Epithelial cell of proximal tubule (primary cell): ENCODE measurements at regions not wholly inside any gene's neighbourhood (a gene's known extent, or its start where the extent isn't known, plus 50 kb on each side); places are given as distances from the start of the nearest gene placed in this dataset.

ENCODE experiments used
- DNase-seq: peaks from one replicate; pipeline ENCODE4 v3.0.0-alpha.2; 2011; ENCODE audit warnings: low read depth
- H3K4me3 ChIP-seq: 2 replicates; pipeline ENCODE4 v1.5.1; 2011; ENCODE audit warnings: low read depth, mild to moderate bottlenecking, low read length
- CTCF ChIP-seq: conservative IDR thresholded peaks from 2 replicates; pipeline ENCODE4 v1.5.1; 2012; ENCODE audit warnings: low read depth, mild to moderate bottlenecking, low read length

- DNase-seq, result no peak
Measured at GRCh38 chrX:46447384-46447783, 97.8 kb downstream of the ZNF674 start.

GRCh38 chrX:46446727-46447378 lies 98.4 kb downstream of the ZNF674 start:
- no peak for TF ChIP-seq CTCF
- H3K4me3 ChIP-seq, result peak overlapping the region; percentile 80
- DNase-seq, result no peak

More at GRCh38 chrX:46447384-46447783, 97.8 kb downstream of the ZNF674 start:
- no peak for TF ChIP-seq CTCF
- peak overlapping the region; percentile 80 for H3K4me3 ChIP-seq

GRCh38 chrX:46444011-46444410 lies 101.2 kb downstream of the ZNF674 start:
- TF ChIP-seq CTCF, result no peak
- no peak overlapping the region for H3K4me3 ChIP-seq
- peak; percentile 74 for DNase-seq

GRCh38 chrX:46436744-46437143 lies 108.5 kb downstream of the ZNF674 start:
- H3K4me3 ChIP-seq, result no peak overlapping the region
- no peak for TF ChIP-seq CTCF
- DNase-seq, result no peak

GRCh38 chrX:46433892-46434291 lies 111.3 kb downstream of the ZNF674 start:
- no peak for DNase-seq
- no peak overlapping the region for H3K4me3 ChIP-seq
- TF ChIP-seq CTCF, result no peak

- TF ChIP-seq CTCF, result peak; percentile 72
- no peak for DNase-seq
- H3K4me3 ChIP-seq, result no peak overlapping the region
Measured at GRCh38 chrX:46408553-46409407, 136.4 kb downstream of the ZNF674 start.

- DNase-seq, result no peak
- no peak for TF ChIP-seq CTCF
- H3K4me3 ChIP-seq, result no peak overlapping the region
Measured at GRCh38 chrX:46407753-46408130, 137.5 kb downstream of the ZNF674 start.
